NCI-H128 (cell line): ENCODE measurements at regions not wholly inside any gene's neighbourhood (a gene's known extent, or its start where the extent isn't known, plus 50 kb on each side); places are given as distances from the start of the nearest gene placed in this dataset.
"Not testable (repeated sequence)": the region's sequence is repeated elsewhere in the genome, so short reads cannot be mapped to it uniquely, and the experiment has no call there.

Source experiments
- DNase-seq: peaks from one replicate; lab custom pipeline; 2025; ENCODE audit not compliant: unreplicated experiment; lab: John Stamatoyannopoulos, UW

DNA sequence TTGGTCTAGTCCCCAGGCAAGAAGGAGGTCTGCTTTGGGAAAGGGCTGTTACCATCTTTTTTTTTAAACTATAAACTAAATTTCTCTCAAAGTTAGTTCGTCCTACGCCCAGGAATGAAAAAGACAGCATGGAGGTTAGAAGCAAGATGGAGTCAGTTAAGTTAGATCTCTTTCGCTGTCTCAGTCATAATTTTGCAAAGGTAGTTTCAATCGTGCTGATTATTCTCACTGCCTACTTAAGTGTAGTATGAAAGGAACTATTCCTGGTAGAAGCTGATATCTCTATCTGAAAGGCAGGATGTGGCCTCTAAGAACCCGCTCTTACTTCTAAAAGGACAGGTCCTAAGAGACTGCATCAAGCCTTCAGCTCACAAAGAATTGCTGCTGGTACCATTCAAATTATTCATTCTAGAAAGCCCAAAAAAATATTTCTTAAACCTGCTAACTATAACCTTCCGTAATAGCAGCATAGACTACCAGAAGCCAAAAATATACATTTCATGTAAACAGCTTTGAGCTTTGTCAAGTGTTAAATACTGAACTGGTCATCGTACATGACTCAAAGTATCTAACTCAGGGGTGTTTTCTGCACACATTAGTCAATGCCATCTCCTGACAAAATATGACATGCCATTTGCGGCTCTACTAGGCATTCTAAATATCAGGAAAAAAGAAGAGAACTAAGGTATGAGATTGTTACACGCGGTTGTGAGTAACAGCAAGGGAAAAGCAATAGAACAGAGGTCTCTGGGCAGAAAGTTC lies 96.0 kb upstream of the CCDC80 start:
- DNase-seq: no peak

GRCh38 chr3:112736386-112736785 lies 95.4 kb upstream of the CCDC80 start:
- no peak for DNase-seq

GRCh38 chr3:112735926-112736325 lies 95.0 kb upstream of the CCDC80 start:
- DNase-seq: no peak

- peak; percentile 44 for DNase-seq
These were observed 93.9 kb upstream of the CCDC80 start for GRCh38 chr3:112734736-112735350.

- no peak for DNase-seq
These were observed 93.2 kb upstream of the CCDC80 start for GRCh38 chr3:112734171-112734570.

DNA sequence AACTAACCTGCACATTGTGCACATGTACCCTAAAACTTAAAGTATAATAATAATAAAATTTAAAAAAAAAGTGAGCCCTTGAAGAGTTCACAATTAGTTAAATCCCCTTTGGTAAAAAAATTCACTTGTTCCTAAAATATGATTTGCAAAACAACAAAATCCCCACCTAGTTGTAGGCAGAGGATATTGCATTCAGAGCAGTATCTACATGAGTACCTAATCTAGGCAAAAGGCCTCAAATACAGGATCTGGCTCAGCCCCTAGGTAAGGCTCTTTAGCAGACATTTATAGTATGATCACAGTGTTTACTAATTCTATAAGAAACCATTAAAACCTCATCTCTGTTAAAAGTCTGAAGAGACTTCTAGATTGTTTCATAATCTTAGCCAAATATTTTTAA lies 89.3 kb upstream of the CCDC80 start:
- DNase-seq: no peak

- no peak for DNase-seq
These were observed 80.3 kb upstream of the CCDC80 start for GRCh38 chr3:112721231-112721630.

- DNase-seq: no peak
These were observed 78.0 kb upstream of the CCDC80 start for GRCh38 chr3:112718967-112719366.

DNA sequence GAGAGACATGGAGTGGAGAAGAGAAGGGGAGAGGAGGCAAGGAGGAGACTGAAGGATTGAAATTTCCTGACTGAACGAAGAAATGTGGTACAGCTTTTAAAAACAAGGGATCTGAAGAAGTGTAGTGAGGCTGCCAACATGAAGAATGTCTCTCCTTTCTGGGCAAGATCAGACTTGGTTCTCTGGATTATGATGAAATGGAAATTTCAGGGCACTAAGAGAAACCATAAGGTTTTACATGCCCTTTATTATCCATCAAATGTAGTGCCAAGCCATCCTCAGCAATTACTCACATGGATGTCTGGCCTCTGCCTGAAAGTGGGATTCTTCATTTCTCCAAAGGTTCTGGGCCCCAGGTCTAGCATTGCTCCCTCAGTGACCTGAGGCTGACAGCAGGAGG lies 77.6 kb upstream of the CCDC80 start:
- DNase-seq: no peak

DNA sequence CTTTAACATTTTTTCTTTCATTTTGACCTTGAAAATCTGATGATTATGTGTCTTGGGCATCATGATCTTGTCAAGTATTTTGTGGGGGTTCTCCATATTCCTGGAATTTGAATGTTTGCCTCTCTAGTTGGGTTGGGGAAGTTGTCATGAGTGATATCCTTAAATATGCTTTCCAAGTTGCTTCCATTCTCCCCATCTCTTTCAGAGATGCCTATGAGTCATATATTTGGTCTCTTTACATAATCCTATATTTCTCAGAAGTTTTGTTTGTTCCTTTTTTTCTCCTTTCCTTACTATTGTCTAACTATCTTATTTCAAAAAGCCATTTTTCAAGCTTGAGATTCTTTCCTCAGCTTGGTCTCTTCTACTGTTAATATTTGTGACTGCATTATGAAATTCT lies 69.0 kb upstream of the CCDC80 start:
- DNase-seq: no peak

DNA sequence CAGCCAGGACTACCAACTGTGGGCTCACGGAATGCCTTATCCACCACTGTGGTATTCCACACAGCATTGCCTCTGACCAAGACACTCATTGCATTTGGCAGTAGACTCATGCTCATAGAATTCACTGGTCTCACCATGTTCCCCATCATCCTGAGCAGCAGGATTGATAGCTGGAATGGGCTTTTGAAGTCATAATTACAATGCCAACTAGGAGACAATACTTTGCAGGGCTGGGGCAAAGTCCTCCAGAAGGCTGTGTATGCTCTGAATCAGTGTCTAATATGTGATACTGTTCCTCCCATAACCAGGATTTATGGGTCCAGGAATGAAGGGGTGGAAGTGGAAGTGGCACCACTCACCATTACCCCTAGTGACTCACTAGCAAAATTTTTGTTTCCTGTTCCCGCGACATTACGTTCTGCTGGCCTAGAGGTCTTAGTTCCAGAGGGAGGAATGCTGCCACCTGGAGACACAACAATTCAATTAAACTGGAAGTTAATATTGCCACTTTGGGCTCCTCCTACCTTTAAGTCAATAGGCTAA lies 58.6 kb upstream of the CCDC80 start:
- DNase-seq: no peak

DNA sequence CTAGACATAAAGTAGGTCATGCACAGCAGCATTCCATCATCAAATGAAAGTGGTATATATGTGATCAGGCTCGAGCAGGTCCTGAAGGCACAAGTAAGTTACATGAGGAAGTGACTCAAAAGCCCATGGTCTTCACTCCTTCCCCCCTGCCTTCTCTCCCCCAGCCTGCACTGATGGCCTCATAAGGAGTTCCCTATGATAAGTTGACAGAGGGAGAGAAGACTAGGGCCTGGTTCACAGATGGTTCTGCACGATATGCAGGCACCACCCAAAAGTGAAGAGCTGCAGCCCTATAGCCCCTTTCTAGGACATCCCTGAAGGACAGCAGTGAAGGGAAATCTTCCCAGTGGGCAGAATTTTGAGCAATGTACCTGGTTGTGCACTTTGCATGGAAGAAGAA lies 57.5 kb upstream of the CCDC80 start:
- DNase-seq: not testable (repeated sequence)

DNA sequence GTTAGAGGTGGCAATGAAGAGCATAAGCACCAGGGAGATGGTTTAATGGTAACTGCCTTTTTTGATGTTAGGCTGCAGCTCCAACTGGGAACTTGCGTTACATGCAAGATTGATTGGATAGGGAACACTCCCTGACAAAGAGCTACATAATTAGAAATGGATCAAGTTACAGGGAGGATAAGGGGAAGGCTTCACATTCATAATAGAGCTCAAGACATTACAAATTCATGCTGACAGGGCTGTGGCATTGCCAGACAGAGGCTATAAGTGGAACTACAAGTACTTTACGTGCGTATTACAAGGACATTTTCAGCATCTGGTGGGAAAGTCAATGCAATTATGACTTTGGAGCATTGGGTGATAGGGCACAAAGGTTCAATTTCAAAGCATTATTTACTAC lies 55.3 kb upstream of the CCDC80 start:
- DNase-seq: peak; percentile 28

DNA sequence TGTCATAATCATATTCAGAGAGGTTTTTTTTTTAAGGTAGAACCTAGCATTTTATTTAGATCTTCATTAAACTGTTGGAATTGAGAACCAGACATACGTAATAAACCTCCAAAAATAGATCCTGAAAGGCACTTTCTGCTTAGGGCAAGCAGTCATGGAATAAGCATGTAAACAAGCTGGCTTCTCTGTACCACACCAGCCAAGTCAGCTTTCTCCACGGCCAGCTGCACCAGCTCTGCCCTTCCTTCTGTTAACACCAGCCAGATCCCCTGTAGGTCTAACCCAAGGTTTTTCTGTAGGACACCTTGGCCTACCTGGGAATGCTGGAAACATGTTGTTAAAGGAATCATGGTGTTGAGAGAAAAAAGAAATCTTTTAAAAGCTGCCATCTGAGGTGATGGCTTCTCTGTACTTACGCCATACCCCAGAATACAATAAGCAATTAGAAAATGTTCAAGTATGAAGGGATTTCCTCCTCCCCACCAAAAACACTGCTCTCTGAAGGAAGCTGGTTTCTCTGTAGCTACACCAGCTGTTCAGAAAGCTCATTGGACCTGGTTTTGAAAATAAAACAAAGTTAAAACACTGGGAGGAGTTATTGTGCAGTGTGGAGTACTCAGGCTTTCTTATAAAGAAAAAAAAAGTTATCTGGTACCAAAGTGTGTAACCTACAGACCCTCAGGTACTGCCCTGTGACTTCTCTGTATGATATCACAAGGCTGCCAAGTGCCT lies 54.6 kb upstream of the CCDC80 start:
- DNase-seq: not testable (repeated sequence)

GRCh38 chr3:112694906-112695305 lies 54.0 kb upstream of the CCDC80 start:
- DNase-seq: not testable (repeated sequence)

GRCh38 chr3:112693186-112693585 lies 52.2 kb upstream of the CCDC80 start:
- no peak for DNase-seq
